Fibroblast of villous mesenchyme (primary cell): ENCODE measurements at regions not wholly inside any gene's neighbourhood (a gene's known extent, or its start where the extent isn't known, plus 50 kb on each side); places are given as distances from the start of the nearest gene placed in this dataset.

Experiments
- DNase-seq: peaks from one replicate; pipeline ENCODE4 v3.0.0-alpha.2; 2010; ENCODE audit warnings: low read depth
- H3K4me3 ChIP-seq: 2 replicates; pipeline ENCODE4 v1.5.1; 2011; ENCODE audit warnings: low read depth, mild to moderate bottlenecking, low read length
- CTCF ChIP-seq: IDR thresholded peaks from 2 replicates; pipeline ENCODE4 v1.5.1; 2012; ENCODE audit warnings: low read depth, mild to moderate bottlenecking, low read length; ENCODE audit not compliant: insufficient read depth

- H3K4me3 ChIP-seq: no peak overlapping the region
- TF ChIP-seq CTCF: no peak
- DNase-seq: no peak
Measured at GRCh38 chr1:101376121-101377083, 139.6 kb downstream of the S1PR1 start.

- no peak for TF ChIP-seq CTCF
- no peak for DNase-seq
Measured at GRCh38 chr1:101377084-101377835, 140.4 kb downstream of the S1PR1 start.

GRCh38 chr1:101379037-101379436 is 142.2 kb downstream of the S1PR1 start:
- DNase-seq: no peak
- TF ChIP-seq CTCF: no peak
- no peak overlapping the region for H3K4me3 ChIP-seq

More at GRCh38 chr1:101377084-101377835, 140.4 kb downstream of the S1PR1 start:
- no peak overlapping the region for H3K4me3 ChIP-seq

- DNase-seq: no peak
- H3K4me3 ChIP-seq: no peak overlapping the region
- TF ChIP-seq CTCF: no peak
Measured at GRCh38 chr1:101379950-101380349, 143.1 kb downstream of the S1PR1 start.

- no peak for TF ChIP-seq CTCF
- DNase-seq: no peak
- no peak overlapping the region for H3K4me3 ChIP-seq
Measured at GRCh38 chr1:101382135-101382534, 145.3 kb downstream of the S1PR1 start.

GRCh38 chr1:101388904-101389546 is 152.2 kb downstream of the S1PR1 start:
- TF ChIP-seq CTCF: no peak
- no peak overlapping the region for H3K4me3 ChIP-seq
- DNase-seq: no peak
